Vagina (tissue), 2 donors: ENCODE measurements at regions not wholly inside any gene's neighbourhood (a gene's known extent, or its start where the extent isn't known, plus 50 kb on each side); places are given as distances from the start of the nearest gene placed in this dataset.

Source experiments
- POLR2A ChIP-seq, 2 donors: fragments of 450-650 bp; IDR thresholded peaks; one replicate each; pipeline ENCODE4 v1.6.1; 2017; ENCODE audit warnings: antibody characterized with exemption in 2 of 2, mild to moderate bottlenecking in 2 of 2, moderate library complexity in 2 of 2
- TF ChIP-seq, protein P1 (sequence below), 3 experiments: fragments of 450-650 bp in 2 of 3; fragments of 200-600 bp in 1 of 3; sonication (generic) in 1 of 3; IDR thresholded peaks; one replicate each; pipeline ENCODE4 v1.5.1; 2017 to 2019; ENCODE audit warnings: antibody characterized with exemption in 3 of 3, mild to moderate bottlenecking in 2 of 3, moderate library complexity in 2 of 3

DNA sequence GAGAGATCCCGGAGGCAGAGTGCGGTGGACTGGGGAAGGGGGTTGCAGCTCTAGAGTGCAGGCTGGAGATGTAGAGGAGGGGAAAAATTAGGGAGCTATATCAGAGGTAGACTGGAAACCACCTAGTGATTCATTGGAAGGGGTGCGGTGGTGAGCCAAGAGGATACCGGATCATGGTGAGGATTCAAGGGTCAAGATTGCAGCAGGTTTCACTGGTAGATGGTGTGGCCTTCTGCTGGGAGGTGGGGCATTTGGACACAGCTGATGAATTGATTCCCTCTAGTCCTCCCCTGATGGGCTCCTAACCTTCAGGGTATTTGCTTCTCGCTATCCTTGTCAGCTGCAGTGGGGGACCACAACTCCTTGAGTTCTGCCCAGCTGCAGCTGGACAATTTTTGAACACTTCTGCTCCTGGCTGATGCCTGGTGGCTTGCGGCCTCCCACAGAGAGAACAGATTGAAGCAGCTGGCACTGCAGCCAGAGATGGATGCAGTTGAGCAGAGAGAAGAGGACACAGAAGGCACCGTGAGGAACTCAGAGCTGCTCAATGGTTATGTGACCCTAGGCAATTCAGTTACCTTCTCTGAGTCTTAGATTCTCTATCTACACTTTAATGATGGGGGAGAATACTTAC, 134.4 kb upstream of the ABCA1 start:
- no peak for TF ChIP-seq POLR2A (IDR thresholded peaks at IDR 0.05)
- TF ChIP-seq, protein P1, sequence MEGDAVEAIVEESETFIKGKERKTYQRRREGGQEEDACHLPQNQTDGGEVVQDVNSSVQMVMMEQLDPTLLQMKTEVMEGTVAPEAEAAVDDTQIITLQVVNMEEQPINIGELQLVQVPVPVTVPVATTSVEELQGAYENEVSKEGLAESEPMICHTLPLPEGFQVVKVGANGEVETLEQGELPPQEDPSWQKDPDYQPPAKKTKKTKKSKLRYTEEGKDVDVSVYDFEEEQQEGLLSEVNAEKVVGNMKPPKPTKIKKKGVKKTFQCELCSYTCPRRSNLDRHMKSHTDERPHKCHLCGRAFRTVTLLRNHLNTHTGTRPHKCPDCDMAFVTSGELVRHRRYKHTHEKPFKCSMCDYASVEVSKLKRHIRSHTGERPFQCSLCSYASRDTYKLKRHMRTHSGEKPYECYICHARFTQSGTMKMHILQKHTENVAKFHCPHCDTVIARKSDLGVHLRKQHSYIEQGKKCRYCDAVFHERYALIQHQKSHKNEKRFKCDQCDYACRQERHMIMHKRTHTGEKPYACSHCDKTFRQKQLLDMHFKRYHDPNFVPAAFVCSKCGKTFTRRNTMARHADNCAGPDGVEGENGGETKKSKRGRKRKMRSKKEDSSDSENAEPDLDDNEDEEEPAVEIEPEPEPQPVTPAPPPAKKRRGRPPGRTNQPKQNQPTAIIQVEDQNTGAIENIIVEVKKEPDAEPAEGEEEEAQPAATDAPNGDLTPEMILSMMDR (IDR thresholded peaks at IDR 0.05): no peak
